Endodermal cell (in vitro differentiated cells): ENCODE measurements at regions not wholly inside any gene's neighbourhood (a gene's known extent, or its start where the extent isn't known, plus 50 kb on each side); places are given as distances from the start of the nearest gene placed in this dataset.

Source experiments
- DNase-seq: peaks from one replicate; pipeline ENCODE4 v3.0.0-alpha.2; 2017
- H3K27ac ChIP-seq: 2 replicates; pipeline ENCODE4 v1.5.1; 2013; ENCODE audit warnings: mild to moderate bottlenecking, low read depth, low read length, moderate library complexity
- H3K27me3 ChIP-seq: 2 replicates; pipeline ENCODE4 v1.6.1; 2013; ENCODE audit warnings: mild to moderate bottlenecking, low read length, moderate library complexity; ENCODE audit not compliant: insufficient read depth, control insufficient read depth, poor library complexity, severe bottlenecking
- H3K36me3 ChIP-seq: 2 replicates; pipeline ENCODE4 v1.7.0; 2013; ENCODE audit warnings: mild to moderate bottlenecking, low read length, moderate library complexity; ENCODE audit not compliant: control insufficient read depth, insufficient read depth
- H3K4me1 ChIP-seq: one replicate; pipeline ENCODE4 v1.7.0; 2013; ENCODE audit warnings: low read length; ENCODE audit not compliant: control insufficient read depth, insufficient read depth
- H3K4me3 ChIP-seq: 2 replicates; pipeline ENCODE4 v1.5.1; 2013; ENCODE audit warnings: mild to moderate bottlenecking, low read length, moderate library complexity
- H3K9ac ChIP-seq: 2 replicates; pipeline ENCODE4 v1.6.1; 2013; ENCODE audit warnings: mild to moderate bottlenecking, low read length, moderate library complexity; ENCODE audit not compliant: poor library complexity, severe bottlenecking; ENCODE audit errors: extremely low read depth
- H3K9me3 ChIP-seq: 2 replicates; pipeline ENCODE4 v1.6.1; 2013; ENCODE audit warnings: mild to moderate bottlenecking, low read length, moderate library complexity; ENCODE audit not compliant: control insufficient read depth
- H3K27ac Mint-ChIP-seq: 2 replicates; pipeline ENCODE4 v1.8.0; 2020; ENCODE audit warnings: mixed read lengths
- H3K27me3 Mint-ChIP-seq: 2 replicates; pipeline ENCODE4 v1.8.0; 2021; ENCODE audit warnings: mild to moderate bottlenecking, mixed read lengths; ENCODE audit not compliant: insufficient read depth
- H3K36me3 Mint-ChIP-seq: 2 replicates; pipeline ENCODE4 v1.8.0; 2020; ENCODE audit warnings: low read depth, mixed read lengths
- H3K4me1 Mint-ChIP-seq: 2 replicates; pipeline ENCODE4 v1.8.0; 2020; ENCODE audit warnings: mixed read lengths
- H3K4me3 Mint-ChIP-seq: 2 replicates; pipeline ENCODE4 v1.8.0; 2020; ENCODE audit warnings: mild to moderate bottlenecking, moderate library complexity, mixed read lengths
- H3K9me3 Mint-ChIP-seq: 2 replicates; pipeline ENCODE4 v1.8.0; 2020; ENCODE audit warnings: mild to moderate bottlenecking, mixed read lengths
- CTCF ChIP-seq: fragments of 200-600 bp; sonication (generic); conservative IDR thresholded peaks from 2 replicates; pipeline ENCODE4 v1.5.0; 2021; ENCODE audit warnings: antibody characterized with exemption, mild to moderate bottlenecking
- WGBS, 2 experiments: methylation state at CpG; one replicate each; pipeline versions ENCODE4 v1.1.5 to v1.1.7; 2013; ENCODE audit warnings: missing lambda C conversion rate in 2 of 2, mixed read lengths in 1 of 2; ENCODE audit not compliant: insufficient coverage in 1 of 2, insufficient read length in 1 of 2; 5-methylcytosine and 5-hydroxymethylcytosine counted together

- H3K27me3 ChIP-seq, result no peaks in the 10 kb centered on the region
- H3K9ac ChIP-seq, result no peak overlapping the region
- H3K4me1 ChIP-seq, result peaks cover 4% of the 10 kb centered on the region
- H3K27ac ChIP-seq, result no peak overlapping the region
- no peaks in the 10 kb centered on the region for H3K27me3 Mint-ChIP-seq
- 92 to 100% methylated on average over 1 of the region's 1 CpG for WGBS, 2 experiments
- H3K27ac Mint-ChIP-seq, result no peak overlapping the region
- TF ChIP-seq CTCF, result no peak
- H3K4me3 ChIP-seq, result no peak overlapping the region
- H3K36me3 Mint-ChIP-seq, result no peaks in the 10 kb centered on the region
- H3K9me3 ChIP-seq, result no peaks in the 10 kb centered on the region
- peaks cover 7% of the 10 kb centered on the region for H3K4me1 Mint-ChIP-seq
- no peaks in the 10 kb centered on the region for H3K9me3 Mint-ChIP-seq
- no peaks in the 10 kb centered on the region for H3K36me3 ChIP-seq
- no peak for DNase-seq
- H3K4me3 Mint-ChIP-seq, result no peak overlapping the region
Measured at GRCh38 chr3:193048127-193048526, 130.5 kb upstream of the MB21D2 start.

- H3K27me3 ChIP-seq, result no peaks in the 10 kb centered on the region
- peaks cover 4% of the 10 kb centered on the region for H3K4me1 ChIP-seq
- no peak overlapping the region for H3K4me3 ChIP-seq
- Mint-ChIP-seq H3K36me3 (no peaks in the 10 kb centered on the region), H3K27ac (no peak overlapping the region), H3K4me1 (peaks cover 7% of the 10 kb centered on the region), H3K4me3 (no peak overlapping the region), H3K27me3 (no peaks in the 10 kb centered on the region), H3K9me3 (no peaks in the 10 kb centered on the region)
- WGBS, 2 experiments, result 84 to 100% methylated on average over 2 to 4 of the region's 4 CpGs
- H3K9me3 ChIP-seq, result no peaks in the 10 kb centered on the region
- no peak for DNase-seq
- no peaks in the 10 kb centered on the region for H3K36me3 ChIP-seq
- no peak for TF ChIP-seq CTCF
- H3K27ac ChIP-seq, result no peak overlapping the region
- H3K9ac ChIP-seq, result no peak overlapping the region
Measured at GRCh38 chr3:193049935-193050334, 132.3 kb upstream of the MB21D2 start.

- no peak for TF ChIP-seq CTCF
- Mint-ChIP-seq H3K36me3 (no peaks in the 10 kb centered on the region), H3K27ac (no peak overlapping the region), H3K4me3 (no peak overlapping the region), H3K4me1 (peaks cover 2% of the 10 kb centered on the region), H3K27me3 (no peaks in the 10 kb centered on the region), H3K9me3 (no peaks in the 10 kb centered on the region)
- Histone ChIP-seq H3K4me3 (no peak overlapping the region), H3K27me3 (no peaks in the 10 kb centered on the region), H3K36me3 (no peaks in the 10 kb centered on the region), H3K27ac (no peak overlapping the region), H3K9ac (no peak overlapping the region), H3K9me3 (no peaks in the 10 kb centered on the region), H3K4me1 (peaks cover under 1% of the 10 kb centered on the region)
- 96 to 97% methylated on average over 4 of the region's 4 CpGs for WGBS, 2 experiments
- DNase-seq, result no peak
Measured at GRCh38 chr3:193051314-193051713, 133.7 kb upstream of the MB21D2 start.
